K562 (cell line): ENCODE measurements at regions not wholly inside any gene's neighbourhood (a gene's known extent, or its start where the extent isn't known, plus 50 kb on each side); places are given as distances from the start of the nearest gene placed in this dataset.

Source experiments
- ATAC-seq: fragments of 200-7000 bp; cut with Tn5 transposase; 3 replicates; pipeline ENCODE4 v1.9.1; 2020; ENCODE audit warnings: moderate library complexity
- BruUV-seq: library from RNA; stranded (reverse); fragments of 400-500 nt; replicated peaks from 2 replicates; lab custom pipeline; 2021; lab: Mats Ljungman, UMichigan
- CTCF ChIA-PET: fragments of 300-600 bp; formaldehyde crosslinking; extraction: SDS; loops from one replicate; lab custom pipeline; 2021; ENCODE audit warnings: low intra/inter-chr PET ratio; lab: Yijun Ruan, JAX
- POLR2A ChIA-PET: fragments of 300-600, 350-650 bp; sonication (Branson Sonifier 250); formaldehyde crosslinking; extraction: SDS; loops from one replicate; lab custom pipeline; 2021; ENCODE audit warnings: antibody characterized with exemption, inconsistent platforms; lab: Yijun Ruan, JAX
- DNase-seq, 4 experiments: peaks; one replicate each; pipeline versions ENCODE4 v3.0.0 to v3.0.0-alpha.2; 2011 to 2018; ENCODE audit warnings: low spot score in 3 of 4, mixed read lengths in 3 of 4; ENCODE audit errors: extremely low read depth in 1 of 4
- FAIRE-seq: peaks from 2 replicates; lab custom pipeline; 2011; peaks lifted over from hg19 to GRCh38; lab: Jason Lieb, UNC
- H2AFZ ChIP-seq: 2 replicates; pipeline ENCODE4 v1.6.0; 2011; ENCODE audit warnings: low read depth, low read length, control low read depth, inconsistent platforms
- H3K27ac ChIP-seq: fragments of 200-600 bp; 3 replicates; pipeline ENCODE4 v1.8.0; 2011; ENCODE audit warnings: low read depth, mild to moderate bottlenecking, control low read depth, inconsistent platforms, low read length, moderate library complexity, mixed read lengths; ENCODE audit errors: extremely low read depth
- H3K27me3 ChIP-seq, 2 experiments: fragments of 300-600 bp in 1 of 2; 2 replicates in 1 of 2; 3 replicates in 1 of 2; pipeline versions ENCODE4 v1.6.0 to v1.8.0; 2011; ENCODE audit warnings: inconsistent platforms in 2 of 2, low read length in 2 of 2, mild to moderate bottlenecking in 1 of 2, mixed read lengths in 1 of 2, moderate library complexity in 1 of 2; ENCODE audit not compliant: control insufficient read depth in 2 of 2, insufficient read depth in 2 of 2
- H3K36me3 ChIP-seq: fragments of 300-600 bp; 3 replicates; pipeline ENCODE4 v1.8.0; 2011; ENCODE audit warnings: mild to moderate bottlenecking, low read length, inconsistent platforms; ENCODE audit not compliant: control insufficient read depth, insufficient read depth
- H3K4me1 ChIP-seq, 2 experiments: fragments of 200-600 bp in 1 of 2; replicated peaks in 1 of 2; 2 replicates in 1 of 2; 3 replicates in 1 of 2; pipeline versions ENCODE4 v1.5.1 to v1.8.0; 2011; ENCODE audit warnings: inconsistent platforms in 2 of 2, low read length in 2 of 2, mild to moderate bottlenecking in 1 of 2, mixed read lengths in 1 of 2, moderate library complexity in 1 of 2; ENCODE audit not compliant: control insufficient read depth in 2 of 2, insufficient read depth in 2 of 2
- H3K4me2 ChIP-seq: 2 replicates; pipeline ENCODE4 v1.6.1; 2011; ENCODE audit warnings: low read length, control low read depth, inconsistent platforms, mixed read lengths; ENCODE audit not compliant: insufficient read depth
- H3K4me3 ChIP-seq: fragments of 200-600 bp; sonication (generic), shearing (Covaris generic); 2 replicates; pipeline ENCODE4 v1.5.1; 2016; ENCODE audit warnings: control low read depth, inconsistent platforms
- H3K79me2 ChIP-seq: fragments of 200-600 bp; 3 replicates; pipeline ENCODE4 v1.8.0; 2011; ENCODE audit warnings: low read length, inconsistent platforms; ENCODE audit not compliant: control insufficient read depth, insufficient read depth
- H3K9ac ChIP-seq, 2 experiments: 2 replicates each; pipeline versions ENCODE4 v1.6.0 to v1.6.1; 2011; ENCODE audit warnings: low read depth in 2 of 2, low read length in 2 of 2, control low read depth in 1 of 2, inconsistent platforms in 1 of 2, mild to moderate bottlenecking in 1 of 2, mixed read lengths in 1 of 2; ENCODE audit not compliant: insufficient read depth in 1 of 2
- H3K9me1 ChIP-seq: one replicate; pipeline ENCODE4 v1.6.0; 2011; ENCODE audit warnings: inconsistent platforms, mild to moderate bottlenecking, low read length, moderate library complexity; ENCODE audit not compliant: control insufficient read depth, insufficient read depth
- H3K9me3 ChIP-seq: replicated peaks from 2 replicates; pipeline ENCODE4 v1.5.1; 2011; ENCODE audit warnings: low read depth, low read length, inconsistent platforms; ENCODE audit not compliant: control insufficient read depth, insufficient read depth
- H4K20me1 ChIP-seq: replicated peaks from 2 replicates; pipeline ENCODE4 v1.6.1; 2011; ENCODE audit warnings: low read length, inconsistent platforms, mixed read lengths; ENCODE audit not compliant: control insufficient read depth, insufficient read depth
- C11orf30 ChIP-seq: fragments of 450-650 bp; IDR thresholded peaks from 2 replicates; pipeline ENCODE4 v1.6.1; 2016; ENCODE audit warnings: low read depth, mild to moderate bottlenecking
- HDGF ChIP-seq: fragments of 450-650 bp; IDR thresholded peaks from 2 replicates; pipeline ENCODE4 v1.6.1; 2016
- HMG20B ChIP-seq: fragments of 250-450 bp; sonication (Bioruptor Pico); IDR thresholded peaks from 2 replicates; pipeline ENCODE4 v1.5.0; 2021; ENCODE audit warnings: mild to moderate bottlenecking
- JUN ChIP-seq, 2 experiments: sonication (generic) in 1 of 2; formaldehyde crosslinking in 1 of 2; IDR thresholded peaks; 2 replicates each; pipeline versions ENCODE4 v1.6.1 to v1.8.0; 2012 to 2022; ENCODE audit warnings: borderline replicate concordance in 2 of 2, mild to moderate bottlenecking in 2 of 2, improper control_type of control experiment in 1 of 2, low read depth in 1 of 2, low read length in 1 of 2, missing genetic modification reagents in 1 of 2
- JUNB ChIP-seq: fragments of 450-650 bp; formaldehyde crosslinking; conservative IDR thresholded peaks from 2 replicates; pipeline ENCODE4 v1.4.0; 2020; ENCODE audit warnings: mild to moderate bottlenecking
- MAFG ChIP-seq: fragments of 450-650 bp; conservative IDR thresholded peaks from 2 replicates; pipeline ENCODE4 v1.6.1; 2016; ENCODE audit warnings: missing genetic modification characterization, missing compliant biosample characterization
- NELFE ChIP-seq: IDR thresholded peaks from 2 replicates; pipeline ENCODE4 v1.6.1; 2011; ENCODE audit warnings: mild to moderate bottlenecking; ENCODE audit not compliant: insufficient read depth, insufficient read length
- PHB2 ChIP-seq: fragments of 450-650 bp; IDR thresholded peaks from 2 replicates; pipeline ENCODE4 v1.6.1; 2017; ENCODE audit warnings: low read depth
- PML ChIP-seq: IDR thresholded peaks from 2 replicates; pipeline ENCODE4 v1.6.1; 2012; ENCODE audit warnings: low read length, inconsistent platforms
- PTBP1 ChIP-seq: fragments of 200-400 bp; formaldehyde crosslinking; IDR thresholded peaks from 2 replicates; pipeline ENCODE4 v1.6.1; 2017; ENCODE audit warnings: low read depth, low read length
- RCOR1 ChIP-seq, 2 experiments: IDR thresholded peaks; 2 replicates each; pipeline ENCODE4 v1.6.1; 2012; ENCODE audit warnings: low read depth in 2 of 2, low read length in 2 of 2, borderline replicate concordance in 1 of 2, improper control_type of control experiment in 1 of 2
- RNF2 ChIP-seq: sonication (generic); IDR thresholded peaks from 2 replicates; pipeline ENCODE4 v1.6.1; 2016
- SMAD1 ChIP-seq: fragments of 150-350 bp; IDR thresholded peaks from 2 replicates; pipeline ENCODE4 v1.6.1; 2014; ENCODE audit warnings: low read length, low read depth; ENCODE audit not compliant: partially characterized antibody
- SMC3 ChIP-seq: conservative IDR thresholded peaks from 2 replicates; pipeline ENCODE4 v1.6.1; 2011; ENCODE audit warnings: low read depth, low read length, improper control_type of control experiment; ENCODE audit not compliant: insufficient read depth
- TRIM24 ChIP-seq, 2 experiments: fragments of 450-650 bp; IDR thresholded peaks; 2 replicates each; pipeline ENCODE4 v1.6.1; 2016
- WHSC1 ChIP-seq: IDR thresholded peaks from one replicate; pipeline ENCODE4 v1.6.1; 2012; ENCODE audit warnings: low read length, control low read depth, inconsistent platforms
- ZEB2 ChIP-seq: fragments of 450-650 bp; IDR thresholded peaks from 2 replicates; pipeline ENCODE4 v1.6.1; 2016
- WGBS: fragments of 100-300 bp; shearing (Covaris generic); methylation state at CpG from one replicate; pipeline ENCODE4 v1.1.6; 2016; ENCODE audit warnings: low coverage, mixed read lengths; ENCODE audit not compliant: insufficient coverage; ENCODE audit errors: missing lambda C conversion rate; 5-methylcytosine and 5-hydroxymethylcytosine counted together
- in situ Hi-C: fragments of 300-500 bp; cut with MboI; formaldehyde crosslinking; loops from 4 replicates; pipeline ENCODE4 v1.15.0; 2018; ENCODE audit warnings: inconsistent platforms, mixed read lengths
- intact Hi-C: fragments of 100-400 bp; cut with micrococcal nuclease; formaldehyde crosslinking; loops from 2 replicates; pipeline ENCODE4 v1.14.2; 2022
- TF ChIP-seq, protein P1 (sequence below), 2 experiments: IDR thresholded peaks; 2 replicates each; pipeline ENCODE4 v1.6.1; 2011; ENCODE audit warnings: borderline replicate concordance in 1 of 2, control low read depth in 1 of 2, low read depth in 1 of 2, low read length in 1 of 2, mild to moderate bottlenecking in 1 of 2, mixed read lengths in 1 of 2, moderate library complexity in 1 of 2; ENCODE audit not compliant: insufficient read depth in 1 of 2, insufficient read length in 1 of 2, poor library complexity in 1 of 2, severe bottlenecking in 1 of 2; ENCODE audit errors: extremely low read depth in 1 of 2
- TF ChIP-seq, protein P2 (sequence below): sonication (generic); formaldehyde crosslinking; IDR thresholded peaks from 2 replicates; pipeline ENCODE4 v1.8.1; 2023; ENCODE audit warnings: mild to moderate bottlenecking, missing genetic modification reagents
- TF ChIP-seq, protein P3 (sequence below): fragments of 450-650 bp; IDR thresholded peaks from 2 replicates; pipeline ENCODE4 v1.6.1; 2016; ENCODE audit warnings: borderline replicate concordance

DNA sequence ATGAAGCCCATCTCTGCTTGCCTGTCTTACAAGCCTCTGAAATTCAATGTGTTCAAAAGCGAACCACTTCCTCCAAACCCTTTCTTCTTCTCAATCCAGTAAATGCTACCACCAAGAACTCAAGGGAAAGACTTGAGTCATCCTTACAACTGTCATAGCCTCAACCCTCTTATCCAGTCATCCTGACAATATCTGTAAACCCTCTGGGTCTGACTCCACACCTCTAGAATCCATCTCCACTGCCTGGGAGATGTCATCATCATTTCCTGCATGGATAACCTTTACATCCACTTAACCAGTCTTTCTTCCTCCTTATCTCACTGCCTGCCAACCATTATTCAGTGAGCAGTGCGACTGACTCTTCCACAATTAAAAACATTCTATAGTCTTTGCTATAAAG is 441.1 kb downstream of the SETD4 start:
- intact Hi-C loops, result no loop called here
- 0% methylated on average over 2 of the region's 2 CpGs for WGBS
- H3K4me2 ChIP-seq, result no peak overlapping the region
- no peak for TF ChIP-seq JUNB (CRISPR knock-in tag)
- TF ChIP-seq ZEB2, result peak; percentile 65
- TF ChIP-seq, protein P1, sequence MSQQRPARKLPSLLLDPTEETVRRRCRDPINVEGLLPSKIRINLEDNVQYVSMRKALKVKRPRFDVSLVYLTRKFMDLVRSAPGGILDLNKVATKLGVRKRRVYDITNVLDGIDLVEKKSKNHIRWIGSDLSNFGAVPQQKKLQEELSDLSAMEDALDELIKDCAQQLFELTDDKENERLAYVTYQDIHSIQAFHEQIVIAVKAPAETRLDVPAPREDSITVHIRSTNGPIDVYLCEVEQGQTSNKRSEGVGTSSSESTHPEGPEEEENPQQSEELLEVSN (IDR thresholded peaks at IDR 0.05; ENCODE audit: borderline replicate concordance in 1 of 2, extremely low read depth in 1 of 2, insufficient read depth in 1 of 2, insufficient read length in 1 of 2, low read depth in 1 of 2, low read length in 1 of 2, poor library complexity in 1 of 2, severe bottlenecking in 1 of 2), result no peak
- TF ChIP-seq JUN (IDR thresholded peaks at IDR 0.05; ENCODE audit: borderline replicate concordance, low read depth, low read length), result peak; percentile 29; the same call in 1 of the 2 replicates
- TF ChIP-seq JUN (CRISPR knock-in tag; IDR thresholded peaks at IDR 0.05; ENCODE audit: borderline replicate concordance), result no peak
- TF ChIP-seq RCOR1 (IDR thresholded peaks at IDR 0.05; ENCODE audit: borderline replicate concordance in 1 of 2, low read depth in 2 of 2, low read length in 2 of 2), result peak in 1 of 2 experiments; percentile 8; a peak in 1 of 4 replicates
- TF ChIP-seq HDGF, result no peak
- TF ChIP-seq TRIM24 (IDR thresholded peaks at IDR 0.05), result peak; percentile 29 to 32; a peak in 2 of 4 replicates
- TF ChIP-seq MAFG, result peak; percentile 64
- TF ChIP-seq, protein P2, sequence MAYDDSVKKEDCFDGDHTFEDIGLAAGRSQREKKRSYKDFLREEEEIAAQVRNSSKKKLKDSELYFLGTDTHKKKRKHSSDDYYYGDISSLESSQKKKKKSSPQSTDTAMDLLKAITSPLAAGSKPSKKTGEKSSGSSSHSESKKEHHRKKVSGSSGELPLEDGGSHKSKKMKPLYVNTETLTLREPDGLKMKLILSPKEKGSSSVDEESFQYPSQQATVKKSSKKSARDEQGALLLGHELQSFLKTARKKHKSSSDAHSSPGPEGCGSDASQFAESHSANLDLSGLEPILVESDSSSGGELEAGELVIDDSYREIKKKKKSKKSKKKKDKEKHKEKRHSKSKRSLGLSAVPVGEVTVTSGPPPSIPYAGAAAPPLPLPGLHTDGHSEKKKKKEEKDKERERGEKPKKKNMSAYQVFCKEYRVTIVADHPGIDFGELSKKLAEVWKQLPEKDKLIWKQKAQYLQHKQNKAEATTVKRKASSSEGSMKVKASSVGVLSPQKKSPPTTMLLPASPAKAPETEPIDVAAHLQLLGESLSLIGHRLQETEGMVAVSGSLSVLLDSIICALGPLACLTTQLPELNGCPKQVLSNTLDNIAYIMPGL (CRISPR knock-in tag), result no peak
- no peak for TF ChIP-seq SMAD1
- no peak for TF ChIP-seq SMC3
- TF ChIP-seq RNF2, result no peak
- TF ChIP-seq, protein P3, sequence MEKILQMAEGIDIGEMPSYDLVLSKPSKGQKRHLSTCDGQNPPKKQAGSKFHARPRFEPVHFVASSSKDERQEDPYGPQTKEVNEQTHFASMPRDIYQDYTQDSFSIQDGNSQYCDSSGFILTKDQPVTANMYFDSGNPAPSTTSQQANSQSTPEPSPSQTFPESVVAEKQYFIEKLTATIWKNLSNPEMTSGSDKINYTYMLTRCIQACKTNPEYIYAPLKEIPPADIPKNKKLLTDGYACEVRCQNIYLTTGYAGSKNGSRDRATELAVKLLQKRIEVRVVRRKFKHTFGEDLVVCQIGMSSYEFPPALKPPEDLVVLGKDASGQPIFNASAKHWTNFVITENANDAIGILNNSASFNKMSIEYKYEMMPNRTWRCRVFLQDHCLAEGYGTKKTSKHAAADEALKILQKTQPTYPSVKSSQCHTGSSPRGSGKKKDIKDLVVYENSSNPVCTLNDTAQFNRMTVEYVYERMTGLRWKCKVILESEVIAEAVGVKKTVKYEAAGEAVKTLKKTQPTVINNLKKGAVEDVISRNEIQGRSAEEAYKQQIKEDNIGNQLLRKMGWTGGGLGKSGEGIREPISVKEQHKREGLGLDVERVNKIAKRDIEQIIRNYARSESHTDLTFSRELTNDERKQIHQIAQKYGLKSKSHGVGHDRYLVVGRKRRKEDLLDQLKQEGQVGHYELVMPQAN, result no peak
- TF ChIP-seq PTBP1, result no peak
- no peak for TF ChIP-seq NELFE
- no peak for TF ChIP-seq WHSC1
- no peak for TF ChIP-seq HMG20B (CRISPR knock-in tag)
- no peak for TF ChIP-seq PML
- TF ChIP-seq PHB2, result no peak
- TF ChIP-seq C11orf30, result peak; percentile 44; the same call in 1 of the 2 replicates

More for the DNA sequence above, 441.1 kb downstream of the SETD4 start:
- CTCF ChIA-PET, result no interaction called here
- BruUV-seq, result no TSS peak
- Histone ChIP-seq H3K27ac (no peak overlapping the region), H3K9ac (no peak overlapping the region), H3K36me3 (no peaks in the 10 kb centered on the region), H2AFZ (no peak overlapping the region), H3K9me3 (no peaks in the 10 kb centered on the region), H3K27me3 (no peaks in the 10 kb centered on the region; a peak in 1 of 5 replicates), H4K20me1 (no peaks in the 10 kb centered on the region), H3K79me2 (no peaks in the 10 kb centered on the region), H3K4me3 (no peak overlapping the region), H3K4me1 (peaks cover 0 to 7% of the 10 kb centered on the region in 2 experiments; a peak in 2 of 5 replicates), H3K9me1 (no peaks in the 10 kb centered on the region)
- in situ Hi-C loops, result no loop called here
- ATAC-seq (no peak), DNase-seq (peak in 2 of 4 experiments; percentile 14 to 18), FAIRE-seq (no peak)
- POLR2A ChIA-PET, result no interaction called here
